Stimulated activated CD8-positive, alpha-beta memory T cell treated with anti-CD3 and anti-CD28 coated beads, Interleukin-2, amount 100 ng/mL, for 1 hour (primary cell): ENCODE measurements at regions not wholly inside any gene's neighbourhood (a gene's known extent, or its start where the extent isn't known, plus 50 kb on each side); places are given as distances from the start of the nearest gene placed in this dataset.
"Not testable (repeated sequence)": the region's sequence is repeated elsewhere in the genome, so short reads cannot be mapped to it uniquely, and the experiment has no call there.

Experiments used
- DNase-seq, 2 donors: peaks; one replicate each; pipeline ENCODE4 v3.0.0-alpha.2; 2020; ENCODE audit warnings: low read depth in 2 of 2

DNA sequence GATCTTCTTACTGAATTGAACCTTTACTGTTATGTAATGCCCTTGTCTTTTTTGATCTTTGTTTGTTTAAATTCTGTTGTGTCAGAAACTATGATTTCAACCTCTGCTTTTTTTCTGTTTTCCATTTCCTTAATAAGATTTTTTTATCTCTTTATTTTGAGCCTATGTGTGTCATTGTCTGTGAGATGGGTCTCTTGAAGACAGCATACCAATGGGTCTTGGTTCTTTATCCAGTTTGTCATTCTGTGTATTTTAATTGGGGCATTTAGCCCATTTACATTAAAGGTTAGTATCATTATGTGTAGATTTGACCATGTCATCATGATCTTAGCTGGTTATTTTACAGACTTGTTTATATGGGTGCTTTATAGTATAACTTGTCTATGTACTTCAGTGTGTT is 1803.3 kb downstream of the SLITRK5 start:
- DNase-seq = no peak

DNA sequence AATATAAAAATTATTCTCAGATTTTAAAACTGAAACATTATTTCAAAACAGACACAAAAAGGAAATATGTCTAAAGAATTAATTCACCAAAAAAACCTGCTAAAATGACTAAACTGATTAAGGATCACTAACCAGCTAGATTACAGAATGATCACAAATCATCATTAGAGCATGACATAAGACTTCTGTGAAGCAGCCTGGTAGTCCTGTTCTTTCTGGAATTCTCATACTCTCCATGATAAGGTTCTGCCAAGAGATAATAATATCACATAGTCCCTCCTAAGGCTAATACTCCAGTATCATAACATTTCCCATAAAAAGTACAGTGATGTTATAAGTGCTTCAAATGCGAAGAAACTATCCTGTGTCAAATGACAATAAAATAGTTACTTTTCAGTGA is 1814.9 kb downstream of the SLITRK5 start:
- DNase-seq = no peak

GRCh38 chr13:89486709-89487108 is 1815.5 kb downstream of the SLITRK5 start:
- DNase-seq = no peak

GRCh38 chr13:89490661-89491060 is 1819.5 kb downstream of the SLITRK5 start:
- DNase-seq = no peak

DNA sequence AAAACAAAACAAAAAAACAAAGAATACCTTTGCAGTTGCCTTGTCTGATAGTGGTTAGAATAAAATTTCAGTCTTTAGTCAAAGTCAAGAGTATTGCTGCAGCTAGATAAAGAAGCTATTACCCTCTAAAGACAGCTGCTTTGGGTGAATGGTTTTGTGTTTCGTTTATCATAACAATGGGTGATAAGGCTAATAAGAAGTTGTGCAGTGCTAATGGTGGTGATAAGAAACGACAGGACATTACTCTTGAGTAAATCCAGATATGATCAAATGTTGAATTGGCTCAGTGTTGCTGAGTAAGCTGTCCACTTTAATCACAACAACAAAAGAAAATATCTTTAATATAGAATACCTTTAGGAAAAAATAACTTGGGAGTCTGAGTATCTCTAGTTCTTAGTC is 1825.3 kb downstream of the SLITRK5 start:
- no peak for DNase-seq

GRCh38 chr13:89497658-89498057 is 1826.5 kb downstream of the SLITRK5 start:
- no peak for DNase-seq

GRCh38 chr13:89502286-89502685 is 1831.1 kb downstream of the SLITRK5 start:
- DNase-seq = no peak

DNA sequence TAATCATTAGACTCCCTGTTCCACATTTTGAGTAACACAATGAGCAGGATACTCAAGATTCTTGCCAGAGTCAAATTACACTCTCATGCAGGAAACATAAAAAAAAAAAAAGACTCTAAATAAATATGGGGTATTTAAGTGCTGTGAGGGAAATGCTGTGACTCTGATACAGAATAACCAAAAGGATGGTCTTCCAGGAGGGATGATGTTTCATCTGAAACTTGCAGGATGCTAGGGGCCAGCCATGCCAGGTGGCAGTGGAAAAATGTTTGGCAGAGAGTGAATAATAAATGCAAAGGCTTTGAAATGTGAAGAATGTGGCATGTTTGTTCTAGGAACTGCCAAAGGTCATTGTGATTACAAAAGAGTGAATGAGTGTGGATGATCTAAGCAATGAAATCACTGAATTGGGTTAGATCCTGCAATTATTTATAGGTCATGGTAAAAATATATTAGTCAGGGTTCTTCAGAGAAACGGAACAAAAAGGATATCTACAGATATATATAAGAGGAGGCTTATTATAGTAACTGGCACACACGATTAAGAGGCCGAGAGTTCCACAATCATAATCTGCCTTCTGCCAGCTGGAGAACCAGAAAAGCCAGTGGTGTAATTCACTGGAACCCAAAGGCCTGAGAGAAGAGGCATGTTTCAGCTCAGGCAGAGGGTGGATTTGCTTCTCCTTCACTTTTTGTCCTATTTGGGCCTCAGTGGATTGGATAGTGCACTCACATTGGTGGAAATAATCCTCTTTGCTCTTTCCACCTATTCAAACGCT is 1832.8 kb upstream of the MIR17HG start:
- no peak for DNase-seq

DNA sequence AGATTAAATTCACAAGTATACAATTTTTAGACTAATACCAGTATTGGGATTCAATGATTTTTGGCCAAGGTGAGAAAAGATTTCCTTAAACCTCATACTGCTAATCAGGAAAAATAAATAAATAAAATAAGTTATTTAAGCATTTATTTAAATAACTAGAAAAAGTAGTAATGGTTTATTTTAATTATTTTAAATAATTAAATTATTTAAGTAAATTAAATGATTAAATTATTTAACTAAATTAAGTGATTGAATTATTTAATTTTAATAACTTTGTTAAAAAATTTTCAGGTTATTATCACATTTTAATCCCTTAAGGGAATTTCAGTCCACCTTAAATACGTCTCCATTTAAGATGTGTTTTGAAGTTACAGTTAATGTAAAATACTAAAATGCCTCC is 1831.5 kb upstream of the MIR17HG start:
- DNase-seq = no peak

GRCh38 chr13:89518289-89519077 is 1829.0 kb upstream of the MIR17HG start:
- DNase-seq = no peak

- DNase-seq = no peak
Measured at GRCh38 chr13:89520468-89520867, 1827.0 kb upstream of the MIR17HG start.

GRCh38 chr13:89521672-89522071 is 1825.8 kb upstream of the MIR17HG start:
- DNase-seq = not testable (repeated sequence)

DNA sequence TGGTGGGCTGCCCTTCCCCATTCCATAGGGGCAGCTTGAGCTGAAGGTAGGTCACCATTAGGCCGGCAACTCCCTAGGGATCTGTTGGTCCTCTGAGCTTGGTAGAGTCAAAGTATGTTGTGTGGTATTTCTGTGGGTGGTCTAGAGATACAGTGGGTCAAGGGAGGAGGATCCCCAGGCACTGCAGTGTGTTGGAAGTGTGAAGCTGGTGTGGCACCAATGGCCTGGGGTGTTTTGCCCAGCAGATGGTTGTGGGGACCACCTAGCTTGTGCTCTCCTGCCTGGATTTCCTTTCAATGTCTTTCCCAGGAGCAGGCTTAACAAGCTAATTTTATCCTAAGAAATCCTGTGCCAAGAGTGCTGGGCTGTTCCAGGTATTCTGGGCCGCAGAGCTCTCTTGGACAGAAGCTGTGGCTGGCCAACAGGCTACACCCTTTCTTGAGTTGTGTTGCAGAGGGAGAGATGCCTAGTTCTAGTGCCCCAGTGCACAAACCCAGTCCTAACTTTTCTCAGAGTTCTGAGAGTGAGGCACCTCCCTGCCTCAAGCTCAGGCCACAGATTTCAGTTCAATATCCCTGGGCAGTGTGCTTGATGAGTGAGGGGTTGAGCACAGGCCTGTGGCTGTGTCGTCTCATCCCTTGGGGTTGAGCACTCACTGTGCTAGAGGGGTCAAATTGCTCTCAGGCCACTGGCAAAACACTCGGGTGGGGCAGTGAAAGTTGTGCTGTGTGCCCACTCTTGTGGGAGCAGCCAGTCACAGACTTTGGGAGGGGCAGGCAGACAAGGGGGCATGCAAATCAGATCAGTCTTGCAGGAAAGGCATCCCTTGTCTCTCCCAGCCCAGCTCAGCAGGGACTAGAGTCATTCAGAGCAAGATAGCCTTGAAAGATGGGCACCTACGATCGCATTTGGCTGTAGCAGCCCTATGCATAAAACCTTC is 1806.1 kb upstream of the MIR17HG start:
- DNase-seq = no peak

- DNase-seq = no peak
Measured at GRCh38 chr13:89550938-89551337, 1796.5 kb upstream of the MIR17HG start.

DNA sequence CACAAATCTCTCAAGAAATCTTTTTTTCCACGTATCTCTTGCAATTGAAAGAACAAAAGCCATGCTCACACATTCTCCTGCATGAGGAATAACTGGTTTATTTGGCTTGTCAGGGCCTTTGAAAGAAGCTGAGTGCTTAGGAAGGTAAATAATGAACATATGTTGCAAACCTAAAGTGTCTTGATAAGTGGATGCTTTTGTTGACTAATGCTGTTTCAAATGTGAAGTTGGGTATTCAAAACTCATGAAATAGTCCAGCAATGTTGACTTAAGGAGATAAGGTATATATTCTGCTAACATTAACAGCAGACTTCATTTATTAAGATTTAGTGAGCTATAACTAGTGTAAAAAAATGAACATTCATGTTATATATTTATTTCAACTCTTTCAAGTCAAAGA is 1792.7 kb upstream of the MIR17HG start:
- no peak for DNase-seq

- DNase-seq = no peak
Measured at GRCh38 chr13:89565476-89566100, 1781.9 kb upstream of the MIR17HG start.

DNA sequence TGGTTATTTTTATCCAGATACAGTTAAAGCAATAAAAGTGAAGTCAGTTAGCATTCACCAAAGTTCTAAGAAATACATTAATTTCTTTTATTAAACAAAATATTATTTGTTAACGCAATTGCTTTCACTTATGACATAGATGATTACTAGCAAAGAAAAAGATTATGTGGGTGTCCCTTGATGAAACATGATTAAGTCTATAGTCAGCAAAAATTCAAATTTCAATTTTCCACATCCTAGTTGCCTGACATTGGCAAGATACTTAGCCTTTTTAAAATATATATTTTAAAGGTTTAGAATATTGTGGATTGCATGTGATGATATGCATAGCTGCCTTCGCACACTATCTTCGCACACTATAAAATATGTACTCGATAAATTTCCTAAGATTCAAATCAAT is 1780.5 kb upstream of the MIR17HG start:
- DNase-seq = no peak

DNA sequence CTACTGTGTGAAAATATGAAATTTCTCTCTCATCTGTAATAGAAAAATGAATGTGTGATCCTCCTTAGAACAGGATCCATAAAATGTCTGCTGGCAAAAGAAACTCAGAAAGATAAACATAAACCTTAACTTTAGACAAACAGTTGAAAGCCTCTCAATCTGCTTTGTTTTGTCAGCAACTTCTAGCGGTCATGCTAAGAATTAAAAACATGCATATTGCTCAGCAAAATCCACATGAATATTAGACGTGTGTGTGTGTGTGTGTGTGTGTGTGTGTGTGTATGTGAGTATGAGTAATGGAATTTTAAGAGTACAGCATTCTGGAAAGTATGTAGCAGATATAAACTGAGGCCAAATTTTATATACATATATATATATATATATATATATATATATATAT is 1779.2 kb upstream of the MIR17HG start:
- no peak for DNase-seq

DNA sequence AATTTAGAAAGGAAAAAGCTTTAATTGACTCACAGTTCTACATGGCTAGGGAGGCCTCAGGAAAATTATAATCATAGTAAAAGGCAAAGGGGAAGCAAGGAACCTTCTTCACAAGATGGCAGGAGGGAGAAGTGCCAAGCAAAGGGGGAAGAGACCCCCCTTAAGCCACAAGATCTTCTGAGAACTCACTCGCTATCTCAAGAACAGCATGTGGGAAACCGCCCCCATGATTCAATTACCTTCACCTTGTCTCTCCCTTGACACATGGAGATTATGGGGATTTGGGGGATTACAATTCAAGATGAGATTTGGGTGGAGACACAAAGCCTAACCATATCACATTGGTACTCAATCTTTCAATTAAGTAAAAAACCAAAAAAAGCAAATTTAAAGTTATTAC is 1778.7 kb upstream of the MIR17HG start:
- no peak for DNase-seq

GRCh38 chr13:89571676-89572075 is 1775.8 kb upstream of the MIR17HG start:
- no peak for DNase-seq

- DNase-seq = no peak
Measured at GRCh38 chr13:89574077-89574476, 1773.4 kb upstream of the MIR17HG start.

DNA sequence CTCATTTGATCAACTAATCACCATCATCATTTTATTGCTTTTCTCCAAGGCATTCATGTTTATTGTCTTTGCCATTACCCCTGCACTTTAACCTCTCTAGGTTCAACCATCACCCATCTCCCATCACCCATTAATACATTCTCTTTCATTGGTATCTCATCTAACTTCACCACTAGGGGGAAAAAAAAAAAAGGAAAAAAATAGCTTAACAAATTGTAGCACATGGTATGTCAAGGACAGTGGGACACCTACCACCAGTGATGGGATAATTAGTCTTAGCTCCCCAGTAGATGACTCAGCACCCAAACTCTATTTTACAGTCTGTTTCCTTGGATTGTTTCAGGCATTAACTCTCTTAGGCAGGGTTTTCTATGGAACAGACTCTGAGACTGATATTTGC is 1770.2 kb upstream of the MIR17HG start:
- no peak for DNase-seq
